HEK293T (cell line): ENCODE measurements at regions not wholly inside any gene's neighbourhood (a gene's known extent, or its start where the extent isn't known, plus 50 kb on each side); places are given as distances from the start of the nearest gene placed in this dataset.

Experiments used
- HDGF ChIP-seq: fragments of 450-650 bp; IDR thresholded peaks from 2 replicates; pipeline ENCODE4 v1.6.1; 2017; ENCODE audit warnings: antibody characterized with exemption, borderline replicate concordance
- TARDBP ChIP-seq: fragments of 450-650 bp; IDR thresholded peaks from 2 replicates; pipeline ENCODE4 v1.6.1; 2016

DNA sequence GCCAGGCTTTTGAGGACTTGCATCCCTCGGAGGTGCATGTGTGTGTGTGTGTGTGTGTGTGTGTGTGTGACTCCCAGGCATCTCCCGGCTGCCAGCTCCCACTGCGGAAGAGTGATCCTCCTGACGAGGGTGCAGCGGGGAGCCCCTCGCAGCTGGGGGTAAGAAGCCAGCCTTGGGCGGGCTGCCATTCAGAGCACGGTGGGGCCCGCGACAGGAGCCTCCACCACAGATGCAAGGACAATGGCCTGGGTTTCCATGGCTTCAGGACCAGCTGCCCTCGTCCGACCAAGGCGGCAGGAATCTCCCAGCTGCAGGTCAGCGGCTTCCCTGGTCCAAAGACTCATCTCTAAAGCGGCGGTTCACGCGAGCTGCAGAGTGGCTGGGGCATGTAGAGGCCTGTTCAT lies 908.5 kb downstream of the BRD1 start:
- TF ChIP-seq TARDBP (no peak), HDGF (no peak)
